NCI-H1105 treated with DMSO at 0.1 percent for 48 hours (cell line): ENCODE measurements at regions not wholly inside any gene's neighbourhood (a gene's known extent, or its start where the extent isn't known, plus 50 kb on each side); places are given as distances from the start of the nearest gene placed in this dataset.
"Not testable (repeated sequence)": the region's sequence is repeated elsewhere in the genome, so short reads cannot be mapped to it uniquely, and the experiment has no call there.

Experiments used
- DNase-seq: peaks from one replicate; lab custom pipeline; 2025; lab: John Stamatoyannopoulos, UW

DNA sequence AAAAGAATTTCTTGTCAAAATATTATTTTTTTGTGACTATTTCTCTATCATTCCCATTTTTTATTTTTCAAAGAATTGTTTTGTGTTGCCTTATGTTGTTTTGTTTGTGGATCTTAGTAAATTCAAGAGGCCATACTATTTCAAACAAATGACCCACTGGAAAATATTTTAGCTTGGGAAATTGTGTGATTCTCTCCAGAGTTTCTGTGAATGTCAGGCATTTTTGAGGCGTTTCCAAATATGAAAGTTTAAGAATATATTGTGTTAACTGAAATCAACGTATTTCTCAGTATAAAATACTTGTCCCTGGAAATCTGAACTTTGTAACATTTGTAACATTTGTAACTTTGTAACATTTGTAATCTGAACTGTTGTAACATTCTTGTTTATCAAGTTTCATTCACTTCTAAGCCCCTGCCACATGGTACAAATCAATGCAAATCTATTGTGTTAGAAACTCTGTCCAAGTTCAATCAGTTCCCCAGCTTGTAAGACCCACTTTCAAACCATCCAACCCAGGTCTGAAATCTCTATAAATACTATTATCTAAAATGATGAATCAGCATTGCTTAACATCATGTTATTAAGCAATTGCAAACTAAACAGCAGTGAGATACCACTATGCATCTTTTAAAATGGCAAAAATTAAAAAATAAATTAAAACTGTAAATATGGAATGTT, 465.4 kb upstream of the GRID2 start:
- DNase-seq, result no peak

GRCh38 chr4:91840359-91840758, 463.4 kb upstream of the GRID2 start:
- DNase-seq, result peak; percentile 9

DNA sequence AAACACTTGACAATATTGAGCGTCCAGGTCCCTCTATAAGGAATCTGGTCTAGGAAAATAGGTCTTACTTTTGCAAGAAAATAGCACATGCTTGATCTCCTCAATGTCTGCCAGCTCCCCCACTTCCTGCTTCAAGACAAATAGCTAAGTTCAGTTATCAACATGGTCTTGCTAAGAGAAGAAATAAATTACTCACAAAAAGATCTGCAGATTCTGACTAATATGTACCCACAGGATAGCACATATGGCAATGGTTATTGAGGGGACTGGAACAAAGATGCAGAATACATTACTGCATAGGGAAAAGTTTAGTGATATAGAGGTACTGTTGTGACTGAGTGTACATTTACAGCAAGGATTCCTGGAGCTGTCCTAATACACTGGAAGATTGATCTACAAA, 457.5 kb upstream of the GRID2 start:
- DNase-seq, result no peak

GRCh38 chr4:91851456-91851855, 452.3 kb upstream of the GRID2 start:
- no peak for DNase-seq

GRCh38 chr4:91887926-91888325, 415.8 kb upstream of the GRID2 start:
- no peak for DNase-seq

DNA sequence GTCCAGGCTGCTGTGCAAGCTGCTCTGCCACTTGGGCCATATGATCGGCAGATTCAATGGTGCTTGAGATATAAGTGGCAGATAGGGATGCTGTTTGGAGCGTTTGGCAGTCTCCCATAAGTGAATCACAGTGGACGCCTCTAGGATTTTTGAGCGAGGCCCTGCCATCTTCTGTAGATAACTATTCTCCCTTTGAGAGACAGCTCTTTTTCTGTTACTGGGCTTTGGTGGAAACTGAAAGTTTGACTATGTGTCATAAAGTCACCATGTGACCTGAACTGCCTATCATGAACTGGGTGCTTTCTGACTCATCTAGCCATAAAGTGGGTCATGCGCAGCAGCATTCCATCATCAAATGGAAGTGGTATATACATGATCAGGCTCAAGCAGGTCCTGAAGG, 412.5 kb upstream of the GRID2 start:
- DNase-seq, result not testable (repeated sequence)

DNA sequence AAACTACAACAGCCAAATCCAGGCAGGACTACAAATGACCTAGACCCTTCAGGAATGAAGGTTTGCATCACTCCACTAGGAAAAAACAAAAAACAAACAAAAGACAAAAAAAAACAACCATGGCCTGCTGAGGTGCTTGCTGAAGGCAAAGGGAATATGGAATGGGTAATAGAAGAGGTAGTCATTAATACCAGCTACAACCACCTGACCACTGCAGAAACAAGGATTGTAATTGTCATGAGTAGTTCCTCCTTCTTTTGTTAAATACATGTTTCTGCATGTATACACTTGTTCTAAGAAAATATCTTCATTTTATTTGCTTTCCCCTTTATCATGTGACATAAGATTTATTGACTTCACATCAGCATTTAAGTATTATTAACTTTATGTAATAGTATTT, 409.8 kb upstream of the GRID2 start:
- no peak for DNase-seq

DNA sequence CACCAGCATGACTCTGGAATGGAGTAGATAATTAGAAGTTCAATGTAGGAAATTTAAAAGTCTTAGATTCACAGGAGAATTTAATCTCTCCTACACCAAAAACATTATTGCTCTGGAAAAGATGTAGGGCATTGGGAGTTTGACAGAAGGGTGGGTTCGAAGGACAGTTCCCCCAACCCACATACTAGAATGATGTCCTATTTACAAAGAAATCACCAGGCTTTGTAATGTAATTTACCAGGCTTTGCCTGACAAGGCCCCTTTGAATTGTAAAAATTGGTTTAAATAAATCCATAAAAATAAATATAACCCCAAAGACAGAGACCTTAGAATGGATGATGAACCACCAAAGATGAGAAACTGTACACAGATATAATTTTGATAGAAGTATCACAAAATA, 399.2 kb upstream of the GRID2 start:
- no peak for DNase-seq

DNA sequence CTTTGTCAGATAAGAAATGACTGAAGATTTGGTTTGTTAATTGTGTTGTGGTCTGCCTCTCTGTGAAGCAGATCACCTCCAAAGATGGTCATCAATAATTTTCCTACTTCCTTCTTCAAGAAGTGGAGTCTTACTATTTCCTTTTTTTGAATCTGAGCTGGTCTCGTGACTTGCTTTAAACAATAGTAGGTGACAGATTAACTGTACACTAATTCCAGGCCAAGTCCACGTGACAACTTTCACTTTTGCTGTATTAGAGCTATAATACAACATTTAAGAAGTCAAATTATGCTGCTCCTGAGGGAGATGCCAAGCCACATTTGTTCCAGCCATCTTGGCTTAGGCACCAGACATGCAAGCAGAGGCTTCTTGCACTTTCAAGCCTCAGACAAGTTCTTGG, 393.8 kb upstream of the GRID2 start:
- no peak for DNase-seq

GRCh38 chr4:91914176-91914804, 389.5 kb upstream of the GRID2 start:
- DNase-seq, result no peak

- no peak for DNase-seq
Measured at GRCh38 chr4:91916219-91916618, 387.5 kb upstream of the GRID2 start.

DNA sequence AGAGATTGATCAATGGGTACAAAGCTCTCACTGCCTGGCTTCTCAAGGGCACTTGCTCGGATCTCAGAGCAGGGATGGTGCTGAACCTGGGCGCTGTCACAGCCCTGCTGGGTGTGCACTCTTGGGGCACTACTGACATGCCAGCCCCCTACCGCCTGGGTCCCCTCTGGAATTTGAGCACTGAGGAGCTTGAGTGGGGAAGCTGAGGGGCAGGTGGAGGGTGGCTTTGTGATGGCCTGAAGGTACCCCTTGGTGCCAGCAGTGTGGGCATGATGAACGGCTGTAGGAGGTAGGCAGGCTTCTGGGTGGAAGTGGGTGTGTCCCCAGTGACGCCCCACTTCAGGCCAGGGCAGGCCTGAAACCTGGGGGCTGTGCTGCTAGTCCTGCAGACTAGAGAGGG, 379.1 kb upstream of the GRID2 start:
- DNase-seq, result no peak

DNA sequence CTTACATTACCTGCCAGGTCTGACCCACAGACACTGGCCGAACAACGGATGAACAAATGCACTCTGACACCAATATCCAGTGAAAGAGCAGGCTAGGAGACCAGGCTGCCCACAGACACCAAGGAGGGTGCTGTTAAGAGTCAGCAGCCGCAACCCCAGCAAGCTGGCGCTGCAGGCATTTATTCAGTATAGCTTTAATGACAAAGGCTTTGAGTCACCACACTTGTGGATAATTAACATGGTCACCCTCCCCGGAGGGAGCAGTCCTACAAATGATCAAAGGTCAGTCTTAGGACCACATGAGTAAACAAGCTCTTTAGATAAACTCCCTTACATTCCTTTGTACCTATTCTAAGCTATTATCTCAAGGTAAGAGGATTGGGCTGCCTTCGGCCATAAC, 368.5 kb upstream of the GRID2 start:
- DNase-seq, result no peak

DNA sequence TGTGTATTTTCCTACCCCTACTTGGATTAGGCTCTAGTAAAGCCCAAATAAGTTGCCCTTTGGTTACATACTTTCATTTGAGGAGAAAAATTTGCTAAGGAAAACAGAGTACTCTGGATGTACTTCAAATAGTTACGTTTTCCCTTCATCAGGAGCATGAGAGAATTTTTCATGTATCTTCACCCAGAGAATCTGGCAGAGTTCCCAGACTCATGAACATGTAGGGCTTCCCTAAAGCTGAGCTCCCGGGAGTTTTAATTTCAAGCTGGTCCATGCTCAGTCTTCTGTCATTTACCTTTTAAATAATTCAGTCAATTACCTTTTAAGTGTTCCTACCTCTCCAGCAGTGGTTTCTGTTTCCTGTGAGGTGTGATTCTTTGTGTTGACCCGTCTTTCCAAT, 367.5 kb upstream of the GRID2 start:
- DNase-seq, result peak; percentile 69

DNA sequence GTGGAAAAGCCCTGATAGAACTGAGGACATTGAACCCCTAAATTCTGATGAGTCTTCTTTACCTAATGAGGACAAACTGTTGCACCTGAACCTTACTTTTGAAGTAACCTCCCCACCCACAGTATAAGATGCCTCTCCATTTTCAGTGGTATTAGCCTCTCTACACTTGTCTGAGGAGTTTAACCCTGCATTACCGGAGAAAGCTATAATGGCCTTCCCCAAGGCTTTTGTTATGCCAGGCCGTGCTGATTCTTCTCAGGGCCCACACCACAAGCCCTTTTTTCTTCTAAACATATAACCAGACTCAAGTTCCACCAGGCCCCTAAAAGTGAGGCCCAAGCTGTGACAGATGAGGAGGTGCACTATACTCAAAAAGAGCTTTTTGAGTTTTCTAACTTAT, 345.8 kb upstream of the GRID2 start:
- DNase-seq, result no peak

GRCh38 chr4:91958596-91958995, 345.2 kb upstream of the GRID2 start:
- peak; percentile 64 for DNase-seq

DNA sequence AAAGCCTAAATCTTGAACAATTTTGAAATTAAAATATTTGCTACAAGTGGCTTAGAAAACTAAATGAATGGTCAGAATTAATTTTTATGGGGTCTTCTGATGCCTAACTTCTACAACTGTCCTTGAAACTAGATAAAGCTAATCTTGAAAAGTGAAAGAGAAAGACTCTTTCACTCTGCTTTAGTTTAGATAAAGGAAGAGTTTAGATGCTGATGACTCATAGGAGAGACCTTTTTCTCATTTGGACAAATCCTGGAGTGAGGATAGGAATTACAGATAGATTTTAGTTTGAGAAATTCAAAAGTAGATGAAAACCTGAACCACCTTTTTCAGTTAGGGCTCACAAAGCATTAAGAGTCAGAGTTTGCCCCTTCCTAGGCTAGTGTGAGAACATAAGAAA, 342.3 kb upstream of the GRID2 start:
- DNase-seq, result no peak

DNA sequence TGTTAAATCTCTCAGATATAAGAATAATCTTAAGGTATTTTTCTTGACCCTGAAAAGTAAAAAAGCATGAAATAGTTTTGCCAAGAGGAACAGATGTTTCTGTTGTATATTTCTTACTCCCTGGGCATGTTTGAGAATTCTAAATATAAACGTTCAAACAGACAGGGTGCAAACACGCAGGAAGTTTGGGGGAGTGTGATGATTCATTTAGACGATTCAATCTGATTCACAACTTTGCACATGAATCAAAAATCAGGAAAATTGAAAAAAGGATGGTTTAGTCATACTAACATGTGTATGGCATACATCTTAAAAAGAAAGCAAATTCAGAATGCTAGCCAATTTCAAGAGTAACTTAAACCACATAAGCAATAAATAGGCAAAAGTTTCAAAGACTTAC, 340.3 kb upstream of the GRID2 start:
- DNase-seq, result no peak

- no peak for DNase-seq
Measured at GRCh38 chr4:91965166-91965565, 338.6 kb upstream of the GRID2 start.

DNA sequence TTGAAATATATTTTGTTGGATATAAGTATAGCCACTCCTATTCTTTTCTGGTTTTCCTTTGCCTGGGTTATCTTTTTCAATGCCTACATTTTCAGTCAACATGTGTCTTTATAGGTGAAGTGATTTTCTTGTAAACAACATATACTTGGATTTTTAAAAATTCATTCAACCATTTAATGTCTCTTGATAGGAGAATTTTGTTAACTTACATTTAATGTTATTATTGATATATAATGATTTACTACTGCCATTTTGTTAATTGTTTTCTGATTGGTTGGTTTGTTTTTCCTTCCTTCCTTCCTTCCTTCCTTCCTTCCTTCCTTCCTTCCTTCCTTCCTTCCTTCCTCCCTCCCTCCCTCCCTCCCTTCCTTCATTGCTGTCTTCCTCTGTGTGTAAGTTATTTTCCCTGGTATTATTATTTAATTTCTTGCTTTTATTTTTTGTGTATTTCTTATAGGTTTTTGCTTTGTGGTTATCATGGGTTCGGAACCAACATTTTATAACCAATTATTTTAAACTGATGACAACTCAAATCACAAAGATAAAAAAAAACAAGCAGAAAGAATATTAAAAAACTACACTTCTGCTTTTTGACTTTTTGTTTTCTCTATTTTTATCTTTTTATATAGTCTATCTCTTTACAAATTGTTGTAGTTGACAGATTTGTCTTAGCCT, 330.1 kb upstream of the GRID2 start:
- no peak for DNase-seq

- DNase-seq, result no peak
Measured at GRCh38 chr4:91984466-91984865, 319.3 kb upstream of the GRID2 start.

- no peak for DNase-seq
Measured at GRCh38 chr4:91989914-91990313, 313.9 kb upstream of the GRID2 start.

DNA sequence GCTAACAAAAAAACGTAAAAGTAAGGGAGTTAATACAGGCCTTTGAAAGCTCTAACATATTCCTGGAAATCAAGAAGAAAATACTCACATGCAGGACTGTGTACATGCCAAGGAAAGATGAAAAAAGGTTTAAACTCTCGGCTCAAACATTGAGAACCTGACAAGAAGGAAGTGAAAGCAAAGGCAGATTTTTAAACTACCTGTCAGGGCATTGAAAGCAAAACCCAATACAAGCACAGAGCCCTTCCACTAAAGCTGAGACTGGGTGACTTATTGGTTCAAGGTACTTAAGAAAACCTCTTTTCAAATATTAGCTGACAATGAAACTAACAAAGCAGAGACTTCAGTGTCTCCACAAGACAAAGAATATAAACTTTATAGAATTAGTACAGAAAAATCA, 313.0 kb upstream of the GRID2 start:
- no peak for DNase-seq

- DNase-seq, result no peak
Measured at GRCh38 chr4:91997045-91997444, 306.7 kb upstream of the GRID2 start.
